Fibroblast of the aortic adventitia (primary cell): ENCODE measurements at regions not wholly inside any gene's neighbourhood (a gene's known extent, or its start where the extent isn't known, plus 50 kb on each side); places are given as distances from the start of the nearest gene placed in this dataset.

ENCODE experiments used
- DNase-seq: peaks from one replicate; pipeline ENCODE4 v3.0.0-alpha.2; 2010; ENCODE audit warnings: low read depth
- H3K4me3 ChIP-seq: 2 replicates; pipeline ENCODE4 v1.5.1; 2011; ENCODE audit warnings: low read depth, mild to moderate bottlenecking, control low read depth, low read length, moderate library complexity
- CTCF ChIP-seq: IDR thresholded peaks from 2 replicates; pipeline ENCODE4 v1.5.1; 2011; ENCODE audit warnings: mild to moderate bottlenecking, low read length, control low read depth, inconsistent platforms; ENCODE audit not compliant: insufficient read depth

GRCh38 chr2:567865-568638 lies 109.2 kb downstream of the TMEM18 start:
- TF ChIP-seq CTCF = no peak
- peak overlapping the region; percentile 37 for H3K4me3 ChIP-seq
- DNase-seq = peak; percentile 68

- no peak for DNase-seq
- TF ChIP-seq CTCF = no peak
These were observed 109.7 kb downstream of the TMEM18 start for GRCh38 chr2:567496-567864.

GRCh38 chr2:566379-567313 lies 110.6 kb downstream of the TMEM18 start:
- TF ChIP-seq CTCF = no peak
- H3K4me3 ChIP-seq = no peak overlapping the region
- DNase-seq = no peak

More at GRCh38 chr2:567496-567864, 109.7 kb downstream of the TMEM18 start:
- no peak overlapping the region for H3K4me3 ChIP-seq

GRCh38 chr2:564471-565181 lies 112.6 kb downstream of the TMEM18 start:
- DNase-seq = no peak
- TF ChIP-seq CTCF = no peak
- no peak overlapping the region for H3K4me3 ChIP-seq

GRCh38 chr2:563512-563911 lies 113.7 kb downstream of the TMEM18 start:
- TF ChIP-seq CTCF = no peak
- DNase-seq = no peak

GRCh38 chr2:562391-563364 lies 114.5 kb downstream of the TMEM18 start:
- no peak for TF ChIP-seq CTCF
- no peak for DNase-seq
- no peak overlapping the region for H3K4me3 ChIP-seq

More at GRCh38 chr2:563512-563911, 113.7 kb downstream of the TMEM18 start:
- H3K4me3 ChIP-seq = no peak overlapping the region
